ENCODE measurements at regions not wholly inside any gene's neighbourhood (a gene's known extent, or its start where the extent isn't known, plus 50 kb on each side); places are given as distances from the start of the nearest gene placed in this dataset.

DNA sequence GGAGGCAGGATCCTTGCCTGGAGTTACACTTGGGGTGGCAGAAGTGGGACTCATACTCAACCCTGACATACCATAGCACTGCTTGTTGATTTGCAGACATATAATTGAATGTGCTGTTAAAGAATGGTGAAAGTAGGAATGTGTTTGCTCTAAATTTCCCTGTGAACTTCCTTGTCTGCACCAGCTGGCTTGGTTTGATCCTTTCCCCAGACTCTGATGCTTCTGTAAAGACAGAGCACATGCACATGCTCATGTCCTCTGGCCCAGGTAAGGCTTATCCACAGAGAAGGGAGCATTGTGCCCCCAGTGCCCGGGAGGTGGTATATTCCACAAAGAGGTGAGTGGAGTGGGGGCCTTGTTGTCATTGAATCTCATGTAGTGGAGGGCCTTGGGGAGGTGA is 138.0 kb upstream of the STC2 start:
- TF ChIP-seq, protein P1, sequence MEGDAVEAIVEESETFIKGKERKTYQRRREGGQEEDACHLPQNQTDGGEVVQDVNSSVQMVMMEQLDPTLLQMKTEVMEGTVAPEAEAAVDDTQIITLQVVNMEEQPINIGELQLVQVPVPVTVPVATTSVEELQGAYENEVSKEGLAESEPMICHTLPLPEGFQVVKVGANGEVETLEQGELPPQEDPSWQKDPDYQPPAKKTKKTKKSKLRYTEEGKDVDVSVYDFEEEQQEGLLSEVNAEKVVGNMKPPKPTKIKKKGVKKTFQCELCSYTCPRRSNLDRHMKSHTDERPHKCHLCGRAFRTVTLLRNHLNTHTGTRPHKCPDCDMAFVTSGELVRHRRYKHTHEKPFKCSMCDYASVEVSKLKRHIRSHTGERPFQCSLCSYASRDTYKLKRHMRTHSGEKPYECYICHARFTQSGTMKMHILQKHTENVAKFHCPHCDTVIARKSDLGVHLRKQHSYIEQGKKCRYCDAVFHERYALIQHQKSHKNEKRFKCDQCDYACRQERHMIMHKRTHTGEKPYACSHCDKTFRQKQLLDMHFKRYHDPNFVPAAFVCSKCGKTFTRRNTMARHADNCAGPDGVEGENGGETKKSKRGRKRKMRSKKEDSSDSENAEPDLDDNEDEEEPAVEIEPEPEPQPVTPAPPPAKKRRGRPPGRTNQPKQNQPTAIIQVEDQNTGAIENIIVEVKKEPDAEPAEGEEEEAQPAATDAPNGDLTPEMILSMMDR (IDR thresholded peaks at IDR 0.05; ENCODE audit: low read depth, low read length) = no peak
- TF ChIP-seq EZH2phosphoT487 (IDR thresholded peaks at IDR 0.05; ENCODE audit: low read depth) = no peak
